ENCODE measurements at regions not wholly inside any gene's neighbourhood (a gene's known extent, or its start where the extent isn't known, plus 50 kb on each side); places are given as distances from the start of the nearest gene placed in this dataset.
"Not testable (repeated sequence)": the region's sequence is repeated elsewhere in the genome, so short reads cannot be mapped to it uniquely, and the experiment has no call there.

DNA sequence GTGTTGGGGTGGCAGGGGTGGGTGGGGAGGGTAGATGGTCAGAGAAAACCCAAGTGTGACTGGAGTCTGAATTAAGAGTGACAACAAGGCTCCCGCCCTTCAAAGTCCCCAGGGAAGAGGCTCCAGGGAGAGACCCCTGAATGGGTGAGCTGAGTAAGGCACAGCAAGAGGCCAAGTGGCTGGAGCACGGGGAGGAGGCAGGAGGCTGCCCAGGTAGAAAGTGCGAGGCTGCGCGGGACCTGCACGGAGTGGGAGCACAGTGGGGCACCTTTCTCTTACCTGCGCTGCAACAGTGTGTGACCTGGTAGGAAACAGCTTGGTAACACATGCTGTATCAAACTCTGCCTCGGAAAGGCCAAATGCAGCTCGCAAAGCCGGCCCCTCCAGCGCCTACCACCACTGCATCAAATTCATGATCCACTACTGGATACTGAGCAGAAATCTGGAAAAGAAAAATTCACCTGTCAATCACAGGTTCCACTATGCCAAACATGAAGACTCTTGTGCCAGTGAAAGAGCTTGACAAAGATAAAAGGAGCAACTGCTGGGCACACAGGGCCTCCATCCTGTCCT is 77.1 kb upstream of the TNK2 start:
- H3K4me1 ChIP-seq; intact Hi-C loops (cut with DNase I); H3K27me3 ChIP-seq; H3K9me3 ChIP-seq; H3K4me3 ChIP-seq; DNase-seq (ENCODE audit: extremely low spot score in 2 of 2); H3K27ac ChIP-seq: not testable (repeated sequence)
- H3K36me3 ChIP-seq, result peaks cover 0 to 11% of the 10 kb centered on the region in 2 donors

DNA sequence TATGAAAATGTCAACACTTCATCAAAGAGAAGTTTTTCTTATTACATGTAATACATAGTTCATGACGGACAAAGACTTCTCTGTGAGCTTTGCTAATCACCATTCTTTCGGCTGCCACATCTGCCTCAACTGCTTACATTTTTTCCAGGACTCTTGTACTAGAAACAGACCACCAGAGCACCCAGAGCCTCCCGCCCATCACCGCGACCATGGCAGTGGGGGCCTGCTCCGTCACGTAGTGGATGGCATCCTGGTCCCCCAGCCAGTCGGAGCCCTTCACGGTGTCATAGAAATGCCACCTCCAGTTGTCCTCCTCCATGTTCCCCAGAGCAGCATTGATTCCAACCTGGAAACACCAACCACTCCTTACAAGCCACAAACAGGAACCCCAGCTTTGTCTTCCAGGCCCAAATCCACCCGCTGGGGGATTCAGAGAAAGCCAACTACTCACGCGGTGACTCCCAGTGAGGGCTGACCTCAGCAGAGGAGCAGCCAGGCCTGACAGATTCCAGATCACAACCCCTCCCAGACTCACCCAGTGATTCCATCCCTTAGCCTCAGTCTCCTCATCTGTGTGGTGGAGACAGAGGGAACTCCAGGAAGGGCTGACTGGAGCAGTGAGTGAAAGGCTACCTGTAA is 76.2 kb upstream of the TNK2 start:
- H3K27me3 ChIP-seq; DNase-seq (ENCODE audit: extremely low spot score in 2 of 2); H3K4me1 ChIP-seq; H3K27ac ChIP-seq; intact Hi-C loops (cut with DNase I); H3K9me3 ChIP-seq; H3K4me3 ChIP-seq: not testable (repeated sequence)
- peaks cover 0 to 20% of the 10 kb centered on the region in 2 donors for H3K36me3 ChIP-seq

DNA sequence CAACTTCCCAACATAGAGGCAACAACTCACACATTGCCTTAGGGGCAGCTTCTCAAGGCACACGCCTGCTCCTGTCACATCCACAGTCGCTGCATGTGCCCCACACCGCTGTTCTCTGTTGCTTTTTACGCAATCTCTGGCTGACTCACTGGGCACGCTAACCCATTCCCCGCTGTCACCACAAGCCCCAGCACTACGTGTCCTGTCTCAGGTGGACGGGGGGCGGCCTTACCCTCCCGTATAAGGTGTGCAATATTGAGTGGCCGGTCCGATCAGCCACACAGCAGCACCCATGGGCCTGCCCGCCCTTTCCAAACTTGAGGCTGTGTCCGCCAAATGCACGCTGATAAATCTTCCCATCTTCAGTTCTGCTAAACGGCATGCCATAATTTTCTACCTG is 75.5 kb upstream of the TNK2 start:
- H3K36me3 ChIP-seq, result peaks cover 0 to 25% of the 10 kb centered on the region in 2 donors
- intact Hi-C loops (cut with DNase I); H3K27me3 ChIP-seq; H3K4me1 ChIP-seq; H3K27ac ChIP-seq; H3K4me3 ChIP-seq; H3K9me3 ChIP-seq; DNase-seq (ENCODE audit: extremely low spot score in 2 of 2): not testable (repeated sequence)

- H3K9me3 ChIP-seq; DNase-seq (ENCODE audit: extremely low spot score in 2 of 2); H3K27ac ChIP-seq; H3K4me3 ChIP-seq; intact Hi-C loops (cut with DNase I); H3K4me1 ChIP-seq; H3K27me3 ChIP-seq: not testable (repeated sequence)
- H3K36me3 ChIP-seq, result peaks cover 0 to 30% of the 10 kb centered on the region in 2 donors
These were observed 74.4 kb upstream of the TNK2 start for GRCh38 chr3:195982754-195983153.

- H3K9me3 ChIP-seq; H3K27ac ChIP-seq; H3K4me1 ChIP-seq; H3K4me3 ChIP-seq; intact Hi-C loops (cut with DNase I); H3K27me3 ChIP-seq; DNase-seq (ENCODE audit: extremely low spot score in 2 of 2): not testable (repeated sequence)
- H3K36me3 ChIP-seq, result peaks cover 0 to 30% of the 10 kb centered on the region in 2 donors
These were observed 73.4 kb upstream of the TNK2 start for GRCh38 chr3:195981778-195982177.

DNA sequence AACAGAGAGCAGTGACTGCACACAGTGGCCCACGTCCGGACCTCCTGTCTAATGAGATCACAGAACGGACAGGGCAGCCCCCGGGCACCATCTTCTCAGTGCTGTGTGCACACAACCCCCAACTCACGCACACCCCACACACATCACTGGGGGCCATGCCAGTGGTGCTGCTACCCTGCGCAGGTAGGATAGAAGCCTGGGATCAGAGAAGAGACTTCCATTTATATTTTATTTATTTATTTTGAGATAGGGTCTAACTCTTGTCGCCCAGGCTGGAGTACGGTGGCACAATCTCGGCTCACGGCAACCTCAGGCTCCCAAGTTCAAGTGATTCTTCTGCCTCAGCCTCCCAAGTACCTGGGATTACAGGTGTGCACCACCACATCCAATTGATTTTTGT is 71.5 kb upstream of the TNK2 start:
- H3K9me3 ChIP-seq; H3K27me3 ChIP-seq; DNase-seq (ENCODE audit: extremely low spot score in 2 of 2); H3K4me1 ChIP-seq; H3K4me3 ChIP-seq; intact Hi-C loops (cut with DNase I); H3K27ac ChIP-seq: not testable (repeated sequence)
- H3K36me3 ChIP-seq, result peaks cover 0 to 48% of the 10 kb centered on the region in 2 donors

DNA sequence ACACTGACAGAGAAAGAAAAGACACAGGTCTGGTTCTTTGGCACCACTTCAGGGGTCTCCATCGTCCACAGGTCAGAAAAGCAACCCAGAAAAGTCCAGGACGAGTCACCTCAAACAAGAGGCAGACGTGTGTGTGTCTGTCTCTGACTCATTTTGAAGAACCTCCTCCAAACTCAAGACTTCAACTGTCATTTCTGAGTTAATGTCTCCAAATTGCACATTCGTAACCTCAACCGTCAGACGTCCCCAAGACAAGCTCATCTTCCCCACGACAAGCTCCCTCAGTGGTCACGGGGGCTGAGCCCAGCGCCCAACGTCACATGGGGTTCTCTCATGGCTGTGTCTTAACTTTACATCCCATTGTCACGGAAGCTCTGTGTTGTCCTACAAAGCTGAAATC is 70.2 kb upstream of the TNK2 start:
- H3K27ac ChIP-seq; H3K4me3 ChIP-seq; DNase-seq (ENCODE audit: extremely low spot score in 2 of 2); intact Hi-C loops (cut with DNase I); H3K27me3 ChIP-seq; H3K9me3 ChIP-seq; H3K4me1 ChIP-seq: not testable (repeated sequence)
- H3K36me3 ChIP-seq, result peaks cover 0 to 60% of the 10 kb centered on the region in 2 donors

DNA sequence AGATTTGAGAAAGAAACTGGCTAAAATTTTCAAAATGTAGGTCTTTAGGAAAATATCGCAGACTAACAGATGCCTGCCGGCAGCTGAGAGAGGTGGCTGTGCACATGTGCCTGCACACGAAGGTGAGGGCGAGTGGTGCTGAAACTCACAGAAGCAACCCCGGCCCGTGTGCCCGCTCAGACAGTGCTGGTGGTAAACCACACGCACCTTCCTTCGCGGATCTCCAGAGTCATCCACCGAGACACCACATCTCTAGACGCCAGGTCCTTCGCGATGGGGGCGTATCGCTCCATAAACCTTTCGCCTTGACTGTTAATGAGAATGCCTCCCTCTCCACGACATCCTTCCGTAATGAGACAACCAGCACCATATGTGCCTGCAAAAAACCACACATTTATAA is 68.5 kb upstream of the TNK2 start:
- H3K36me3 ChIP-seq, result peaks cover 0 to 56% of the 10 kb centered on the region in 2 donors
- DNase-seq (ENCODE audit: extremely low spot score in 2 of 2); H3K27ac ChIP-seq; H3K4me1 ChIP-seq; H3K9me3 ChIP-seq; H3K27me3 ChIP-seq; intact Hi-C loops (cut with DNase I); H3K4me3 ChIP-seq: not testable (repeated sequence)

- H3K36me3 ChIP-seq, result peaks cover 0 to 66% of the 10 kb centered on the region in 2 donors
- intact Hi-C loops (cut with DNase I); H3K27me3 ChIP-seq; H3K4me1 ChIP-seq; H3K4me3 ChIP-seq; H3K27ac ChIP-seq; DNase-seq (ENCODE audit: extremely low spot score in 2 of 2); H3K9me3 ChIP-seq: not testable (repeated sequence)
These were observed 65.9 kb upstream of the TNK2 start for GRCh38 chr3:195974281-195974680.

- H3K9me3 ChIP-seq; H3K27ac ChIP-seq; DNase-seq (ENCODE audit: extremely low spot score in 2 of 2); intact Hi-C loops (cut with DNase I); H3K4me1 ChIP-seq; H3K27me3 ChIP-seq; H3K4me3 ChIP-seq: not testable (repeated sequence)
- peaks cover 0 to 68% of the 10 kb centered on the region in 2 donors for H3K36me3 ChIP-seq
These were observed 62.5 kb upstream of the TNK2 start for GRCh38 chr3:195970873-195971272.

- DNase-seq (ENCODE audit: extremely low spot score in 2 of 2); H3K4me1 ChIP-seq; H3K4me3 ChIP-seq; intact Hi-C loops (cut with DNase I); H3K27ac ChIP-seq; H3K27me3 ChIP-seq; H3K9me3 ChIP-seq: not testable (repeated sequence)
- peaks cover 0 to 69% of the 10 kb centered on the region in 2 donors for H3K36me3 ChIP-seq
These were observed 61.8 kb upstream of the TNK2 start for GRCh38 chr3:195969838-195970776.

GRCh38 chr3:195969341-195969740 is 61.0 kb upstream of the TNK2 start:
- H3K4me3 ChIP-seq; H3K27ac ChIP-seq; DNase-seq (ENCODE audit: extremely low spot score in 2 of 2); H3K4me1 ChIP-seq; intact Hi-C loops (cut with DNase I); H3K9me3 ChIP-seq; H3K27me3 ChIP-seq: not testable (repeated sequence)
- H3K36me3 ChIP-seq, result peaks cover 0 to 69% of the 10 kb centered on the region in 2 donors

DNA sequence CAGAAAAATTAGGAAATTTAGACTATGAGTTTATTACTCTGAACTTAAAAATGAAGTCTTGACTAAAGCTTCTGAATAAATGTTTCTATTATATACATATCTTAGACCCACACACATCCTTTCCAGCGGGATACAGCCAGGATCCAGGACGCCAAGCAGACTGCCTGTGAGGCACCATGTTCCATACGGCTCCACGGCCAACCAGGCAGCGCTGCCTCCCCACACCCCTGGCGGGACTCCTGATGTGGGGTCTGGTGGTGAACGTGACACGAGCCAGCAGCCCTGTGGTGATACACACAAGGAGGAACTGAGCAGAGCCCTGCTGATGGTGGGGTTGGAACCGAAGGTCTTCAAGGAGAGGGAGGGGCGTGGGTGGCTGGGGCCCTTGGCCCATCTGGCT is 59.8 kb upstream of the TNK2 start:
- DNase-seq (ENCODE audit: extremely low spot score in 2 of 2); intact Hi-C loops (cut with DNase I); H3K9me3 ChIP-seq; H3K27me3 ChIP-seq; H3K4me1 ChIP-seq; H3K27ac ChIP-seq; H3K4me3 ChIP-seq: not testable (repeated sequence)
- peaks cover 0 to 62% of the 10 kb centered on the region in 2 donors for H3K36me3 ChIP-seq
